ENCODE measurements at regions not wholly inside any gene's neighbourhood (a gene's known extent, or its start where the extent isn't known, plus 50 kb on each side); places are given as distances from the start of the nearest gene placed in this dataset.

DNA sequence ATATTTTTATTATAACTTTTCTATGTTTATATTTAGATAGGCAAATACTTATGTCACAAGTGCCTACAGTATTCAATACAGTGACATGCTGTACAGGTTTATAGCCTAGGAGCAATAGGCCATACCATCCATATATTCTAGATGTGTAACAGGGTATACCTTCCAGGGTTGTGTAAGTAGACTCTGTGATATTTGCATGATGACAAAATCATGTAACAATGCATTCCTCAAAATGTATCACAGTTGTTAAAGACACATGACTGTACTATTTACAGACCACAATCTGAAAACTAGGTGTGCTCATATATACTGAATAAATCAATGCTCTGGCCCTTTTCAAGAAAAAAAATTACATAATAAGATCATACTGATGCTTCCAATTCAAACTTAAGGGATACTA, 433.2 kb upstream of the RGPD4 start:
- Histone ChIP-seq H3K27ac (ENCODE audit: low read length) (no peak overlapping the region), H3K36me3 (ENCODE audit: control insufficient read depth in 2 of 2, extremely low read depth in 1 of 2, insufficient read depth in 1 of 2, low read length in 1 of 2) (no peaks in the 10 kb centered on the region), H3K27me3 (replicated peaks in 1 of 2; ENCODE audit: control insufficient read depth in 2 of 2, extremely low read depth in 1 of 2, insufficient read depth in 2 of 2, low read length in 1 of 2) (no peaks in the 10 kb centered on the region), H3K4me3 (ENCODE audit: control insufficient read depth in 1 of 2, extremely low read depth in 1 of 2, low read length in 1 of 2) (no peak overlapping the region), H3K9me3 (no peaks in the 10 kb centered on the region), H3K4me1 (ENCODE audit: control insufficient read depth in 1 of 2, extremely low read depth in 1 of 2, insufficient read depth in 2 of 2, low read length in 2 of 2) (no peaks in the 10 kb centered on the region)
- Mint-ChIP-seq H3K4me1 (no peaks in the 10 kb centered on the region), H3K36me3 (no peaks in the 10 kb centered on the region), H3K27me3 (no peaks in the 10 kb centered on the region), H3K9me3 (peaks cover 5 to 12% (median 9%) of the 10 kb centered on the region in 3 donors), H3K27ac (no peak overlapping the region), H3K4me3 (no peak overlapping the region)
- DNase-seq (no peak), ATAC-seq (replicated peaks in 1 of 4) (no peak)
- ChIA-PET CTCF (no interaction called here), POLR2A (no interaction called here)

GRCh38 chr2:107398683-107399082, 428.0 kb upstream of the RGPD4 start:
- no peaks in the 10 kb centered on the region for H3K36me3 ChIP-seq (ENCODE audit: control insufficient read depth in 2 of 2, extremely low read depth in 1 of 2, insufficient read depth in 1 of 2, low read length in 1 of 2)
- H3K9me3 ChIP-seq, result no peaks in the 10 kb centered on the region
- ChIA-PET CTCF (no interaction called here), POLR2A (no interaction called here)
- no peak for ATAC-seq (replicated peaks in 1 of 4)
- H3K27ac ChIP-seq (ENCODE audit: low read length), result no peak overlapping the region
- Mint-ChIP-seq H3K9me3 (peaks cover 0 to 6% (median 5%) of the 10 kb centered on the region in 3 donors), H3K27ac (no peak overlapping the region), H3K4me3 (no peak overlapping the region), H3K27me3 (no peaks in the 10 kb centered on the region), H3K36me3 (no peaks in the 10 kb centered on the region), H3K4me1 (no peaks in the 10 kb centered on the region)
- no peak for DNase-seq
- H3K4me3 ChIP-seq (ENCODE audit: control insufficient read depth in 1 of 2, extremely low read depth in 1 of 2, low read length in 1 of 2), result no peak overlapping the region
- WGBS (ENCODE audit: insufficient coverage), result no CpG with 5 or more reads among the region's 1 CpG
- H3K27me3 ChIP-seq (replicated peaks in 1 of 2; ENCODE audit: control insufficient read depth in 2 of 2, extremely low read depth in 1 of 2, insufficient read depth in 2 of 2, low read length in 1 of 2), result no peaks in the 10 kb centered on the region
- H3K4me1 ChIP-seq (ENCODE audit: control insufficient read depth in 1 of 2, extremely low read depth in 1 of 2, insufficient read depth in 2 of 2, low read length in 2 of 2), result no peaks in the 10 kb centered on the region

- Histone ChIP-seq H3K27me3 (replicated peaks in 1 of 2; ENCODE audit: control insufficient read depth in 2 of 2, extremely low read depth in 1 of 2, insufficient read depth in 2 of 2, low read length in 1 of 2) (no peaks in the 10 kb centered on the region), H3K4me1 (ENCODE audit: control insufficient read depth in 1 of 2, extremely low read depth in 1 of 2, insufficient read depth in 2 of 2, low read length in 2 of 2) (no peaks in the 10 kb centered on the region), H3K27ac (ENCODE audit: low read length) (no peak overlapping the region), H3K36me3 (ENCODE audit: control insufficient read depth in 2 of 2, extremely low read depth in 1 of 2, insufficient read depth in 1 of 2, low read length in 1 of 2) (no peaks in the 10 kb centered on the region), H3K4me3 (ENCODE audit: control insufficient read depth in 1 of 2, extremely low read depth in 1 of 2, low read length in 1 of 2) (no peak overlapping the region), H3K9me3 (no peaks in the 10 kb centered on the region)
- ATAC-seq (replicated peaks in 1 of 4) (no peak), DNase-seq (no peak)
- POLR2A ChIA-PET, result no interaction called here
- Mint-ChIP-seq H3K9me3 (peaks cover 0 to 5% (median 3%) of the 10 kb centered on the region in 3 donors), H3K27me3 (no peaks in the 10 kb centered on the region), H3K36me3 (no peaks in the 10 kb centered on the region), H3K4me1 (no peaks in the 10 kb centered on the region), H3K4me3 (no peak overlapping the region), H3K27ac (no peak overlapping the region)
- CTCF ChIA-PET, result no interaction called here
- WGBS (ENCODE audit: insufficient coverage), result 30% methylated on average over 2 of the region's 3 CpGs
These were observed 424.4 kb upstream of the RGPD4 start for GRCh38 chr2:107402330-107402729.

DNA sequence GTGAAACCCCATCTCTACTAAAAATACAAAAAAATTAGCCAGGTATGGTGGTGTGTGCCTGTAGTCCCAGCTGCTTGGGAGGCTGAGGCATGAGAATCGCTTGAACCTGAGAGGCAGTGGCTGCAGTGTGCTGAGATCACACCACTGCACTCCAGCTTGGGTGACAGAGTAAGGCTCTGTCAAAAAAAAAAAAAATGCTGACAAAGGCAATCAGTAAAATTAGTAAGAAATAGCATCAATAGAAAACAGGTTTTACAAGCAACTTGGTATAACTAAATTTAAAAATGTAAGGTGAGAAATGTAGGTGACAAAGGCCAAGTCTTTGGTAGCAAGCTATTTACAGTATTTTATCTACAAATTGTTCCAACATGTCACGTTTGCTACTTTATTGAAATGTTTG, 421.4 kb upstream of the RGPD4 start:
- no peak overlapping the region for H3K4me3 Mint-ChIP-seq
- DNase-seq, result no peak
- POLR2A ChIA-PET, result interaction anchor here in 1 of 2 donors (0.7 kb wide), 1 partner anchor 309 kb away, joined by 4 read pairs; no protein-coding TSS in a partner anchor
- no peaks in the 10 kb centered on the region for H3K4me1 Mint-ChIP-seq
- Histone ChIP-seq H3K27ac (ENCODE audit: low read length) (no peak overlapping the region), H3K9me3 (no peaks in the 10 kb centered on the region), H3K4me3 (ENCODE audit: control insufficient read depth in 1 of 2, extremely low read depth in 1 of 2, low read length in 1 of 2) (no peak overlapping the region), H3K27me3 (replicated peaks in 1 of 2; ENCODE audit: control insufficient read depth in 2 of 2, extremely low read depth in 1 of 2, insufficient read depth in 2 of 2, low read length in 1 of 2) (no peaks in the 10 kb centered on the region), H3K4me1 (ENCODE audit: control insufficient read depth in 1 of 2, extremely low read depth in 1 of 2, insufficient read depth in 2 of 2, low read length in 2 of 2) (no peaks in the 10 kb centered on the region), H3K36me3 (ENCODE audit: control insufficient read depth in 2 of 2, extremely low read depth in 1 of 2, insufficient read depth in 1 of 2, low read length in 1 of 2) (no peaks in the 10 kb centered on the region)
- WGBS (ENCODE audit: insufficient coverage), result 100% methylated on average over 1 of the region's 2 CpGs
- ATAC-seq (replicated peaks in 1 of 4), result no peak
- CTCF ChIA-PET, result no interaction called here
- H3K9me3 Mint-ChIP-seq, result peaks cover 3 to 7% (median 3%) of the 10 kb centered on the region in 3 donors
- no peak overlapping the region for H3K27ac Mint-ChIP-seq
- H3K36me3 Mint-ChIP-seq, result no peaks in the 10 kb centered on the region
- H3K27me3 Mint-ChIP-seq, result no peaks in the 10 kb centered on the region

DNA sequence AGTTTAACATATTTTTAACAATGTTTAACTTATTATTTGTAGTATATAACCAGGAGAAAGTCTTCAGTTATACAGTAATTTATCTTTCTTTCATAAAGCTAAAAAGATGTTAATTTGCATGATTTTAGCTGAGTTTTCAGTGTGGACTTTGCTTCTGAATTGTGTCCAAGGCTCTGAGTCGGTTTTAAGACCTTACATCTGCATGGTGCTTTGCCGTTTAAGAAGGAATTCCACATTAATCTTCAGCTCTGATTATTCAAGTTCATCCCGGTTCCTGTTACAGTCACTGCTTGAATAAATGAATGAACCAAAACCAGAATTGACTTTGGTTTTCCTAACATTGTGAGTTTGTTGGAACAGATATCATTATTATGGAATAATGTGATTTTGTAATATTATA, 419.7 kb upstream of the RGPD4 start:
- no peaks in the 10 kb centered on the region for H3K36me3 ChIP-seq (ENCODE audit: control insufficient read depth in 2 of 2, extremely low read depth in 1 of 2, insufficient read depth in 1 of 2, low read length in 1 of 2)
- no peaks in the 10 kb centered on the region for H3K4me1 ChIP-seq (ENCODE audit: control insufficient read depth in 1 of 2, extremely low read depth in 1 of 2, insufficient read depth in 2 of 2, low read length in 2 of 2)
- no peak overlapping the region for H3K4me3 ChIP-seq (ENCODE audit: control insufficient read depth in 1 of 2, extremely low read depth in 1 of 2, low read length in 1 of 2)
- DNase-seq (no peak), ATAC-seq (replicated peaks in 1 of 4) (no peak)
- no peak overlapping the region for H3K27ac ChIP-seq (ENCODE audit: low read length)
- H3K9me3 Mint-ChIP-seq, result peaks cover 3 to 7% (median 3%) of the 10 kb centered on the region in 3 donors
- no peaks in the 10 kb centered on the region for H3K27me3 ChIP-seq (replicated peaks in 1 of 2; ENCODE audit: control insufficient read depth in 2 of 2, extremely low read depth in 1 of 2, insufficient read depth in 2 of 2, low read length in 1 of 2)
- H3K9me3 ChIP-seq, result no peaks in the 10 kb centered on the region
- no peaks in the 10 kb centered on the region for H3K4me1 Mint-ChIP-seq
- no peak overlapping the region for H3K4me3 Mint-ChIP-seq
- no peak overlapping the region for H3K27ac Mint-ChIP-seq
- H3K27me3 Mint-ChIP-seq, result no peaks in the 10 kb centered on the region
- ChIA-PET POLR2A (interaction anchor here in 1 of 2 donors (0.7 kb wide), 1 partner anchor 131 kb away, joined by 4 read pairs; no protein-coding TSS in a partner anchor), CTCF (no interaction called here)
- H3K36me3 Mint-ChIP-seq, result no peaks in the 10 kb centered on the region
- WGBS (ENCODE audit: insufficient coverage), result no CpG with 5 or more reads among the region's 3 CpGs

DNA sequence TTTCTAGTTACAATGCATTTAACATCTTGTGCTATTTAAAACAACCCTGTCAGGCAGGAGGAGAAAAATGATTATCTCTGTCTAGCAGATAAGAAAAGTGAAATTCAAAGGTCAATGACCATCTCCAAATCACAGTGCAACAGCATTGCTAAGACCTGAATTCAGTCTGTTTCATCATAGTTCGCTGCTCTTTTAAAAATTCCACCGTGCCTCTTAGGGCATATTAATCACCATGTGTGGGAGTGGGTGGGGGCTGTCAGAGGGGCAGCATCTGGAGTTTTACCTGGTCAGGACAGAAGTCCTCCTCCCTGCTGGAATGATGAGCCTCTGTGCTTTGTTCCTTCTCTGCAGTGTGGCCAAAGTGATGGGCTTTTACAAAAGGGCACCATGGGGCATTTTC, 418.7 kb upstream of the RGPD4 start:
- DNase-seq, result no peak
- POLR2A ChIA-PET, result no interaction called here
- Histone ChIP-seq H3K27me3 (replicated peaks in 1 of 2; ENCODE audit: control insufficient read depth in 2 of 2, extremely low read depth in 1 of 2, insufficient read depth in 2 of 2, low read length in 1 of 2) (no peaks in the 10 kb centered on the region), H3K4me1 (ENCODE audit: control insufficient read depth in 1 of 2, extremely low read depth in 1 of 2, insufficient read depth in 2 of 2, low read length in 2 of 2) (no peaks in the 10 kb centered on the region), H3K27ac (ENCODE audit: low read length) (no peak overlapping the region), H3K9me3 (no peaks in the 10 kb centered on the region), H3K36me3 (ENCODE audit: control insufficient read depth in 2 of 2, extremely low read depth in 1 of 2, insufficient read depth in 1 of 2, low read length in 1 of 2) (no peaks in the 10 kb centered on the region), H3K4me3 (ENCODE audit: control insufficient read depth in 1 of 2, extremely low read depth in 1 of 2, low read length in 1 of 2) (no peak overlapping the region)
- H3K4me3 Mint-ChIP-seq, result no peak overlapping the region
- no CpG with 5 or more reads among the region's 2 CpGs for WGBS (ENCODE audit: insufficient coverage)
- no peaks in the 10 kb centered on the region for H3K4me1 Mint-ChIP-seq
- no peaks in the 10 kb centered on the region for H3K36me3 Mint-ChIP-seq
- CTCF ChIA-PET, result no interaction called here
- no peak for ATAC-seq (replicated peaks in 1 of 4)
- no peak overlapping the region for H3K27ac Mint-ChIP-seq
- no peaks in the 10 kb centered on the region for H3K27me3 Mint-ChIP-seq
- H3K9me3 Mint-ChIP-seq, result peaks cover 3 to 7% (median 3%) of the 10 kb centered on the region in 3 donors

GRCh38 chr2:107411267-107411666, 415.4 kb upstream of the RGPD4 start:
- no peaks in the 10 kb centered on the region for H3K27me3 Mint-ChIP-seq
- H3K27ac Mint-ChIP-seq, result no peak overlapping the region
- H3K36me3 Mint-ChIP-seq, result no peaks in the 10 kb centered on the region
- Histone ChIP-seq H3K36me3 (ENCODE audit: control insufficient read depth in 2 of 2, extremely low read depth in 1 of 2, insufficient read depth in 1 of 2, low read length in 1 of 2) (no peaks in the 10 kb centered on the region), H3K4me3 (ENCODE audit: control insufficient read depth in 1 of 2, extremely low read depth in 1 of 2, low read length in 1 of 2) (no peak overlapping the region), H3K9me3 (no peaks in the 10 kb centered on the region), H3K4me1 (ENCODE audit: control insufficient read depth in 1 of 2, extremely low read depth in 1 of 2, insufficient read depth in 2 of 2, low read length in 2 of 2) (no peaks in the 10 kb centered on the region), H3K27me3 (replicated peaks in 1 of 2; ENCODE audit: control insufficient read depth in 2 of 2, extremely low read depth in 1 of 2, insufficient read depth in 2 of 2, low read length in 1 of 2) (no peaks in the 10 kb centered on the region), H3K27ac (ENCODE audit: low read length) (no peak overlapping the region)
- no peaks in the 10 kb centered on the region for H3K4me1 Mint-ChIP-seq
- ChIA-PET POLR2A (no interaction called here), CTCF (no interaction called here)
- H3K9me3 Mint-ChIP-seq, result peaks cover 2 to 7% (median 6%) of the 10 kb centered on the region in 3 donors
- H3K4me3 Mint-ChIP-seq, result no peak overlapping the region
- 59% methylated on average over 2 of the region's 2 CpGs for WGBS (ENCODE audit: insufficient coverage)
- ATAC-seq (replicated peaks in 1 of 4) (no peak), DNase-seq (no peak)

All from T-cell (primary cell).